Mucosa of descending colon (tissue), 3 donors: ENCODE measurements at regions not wholly inside any gene's neighbourhood (a gene's known extent, or its start where the extent isn't known, plus 50 kb on each side); places are given as distances from the start of the nearest gene placed in this dataset.
A peak's percentile ranks its signal among the peaks of the same experiment; 100 is the strongest.

Experiments used
- ATAC-seq: fragments of 200-7000 bp; cut with Tn5 transposase; one replicate; pipeline ENCODE4 v1.9.1; 2020; ENCODE audit warnings: mild to moderate bottlenecking, moderate library complexity
- DNase-seq, 3 donors: peaks; one replicate each; pipeline ENCODE4 v3.0.0-alpha.2; 2020
- H3K36me3 ChIP-seq: fragments of 200-600 bp; one replicate; pipeline ENCODE4 v1.8.0; 2021; ENCODE audit warnings: low read depth, mild to moderate bottlenecking
- H3K4me1 ChIP-seq: fragments of 200-600 bp; one replicate; pipeline ENCODE4 v1.8.0; 2021; ENCODE audit warnings: low read depth, mild to moderate bottlenecking
- H3K4me3 ChIP-seq: fragments of 200-600 bp; one replicate; pipeline ENCODE4 v1.8.0; 2021; ENCODE audit warnings: mild to moderate bottlenecking
- H3K9me3 ChIP-seq: fragments of 200-600 bp; one replicate; pipeline ENCODE4 v1.8.0; 2021; ENCODE audit warnings: mild to moderate bottlenecking
- intact Hi-C, 2 donors: fragments of 100-400 bp; cut with DNase I in 1 of 2; cut with micrococcal nuclease in 1 of 2; formaldehyde crosslinking; loops; one replicate each; pipeline versions ENCODE4 v1.11.0 to v1.11.1; 2022; cut with DNase I, micrococcal nuclease
- TF ChIP-seq, protein P1 (sequence below): fragments of 200-600 bp; IDR thresholded peaks from one replicate; pipeline ENCODE4 v1.8.0; 2022; ENCODE audit warnings: antibody characterized with exemption, mild to moderate bottlenecking
- donor health status: DM: no; HTN: no; CAD: no; lungs with moderate emphysema.
- donor health status: DM: no; HTN: no; CAD: no.
- donor health status: DM: no; HTN: yes; CAD: no.

DNA sequence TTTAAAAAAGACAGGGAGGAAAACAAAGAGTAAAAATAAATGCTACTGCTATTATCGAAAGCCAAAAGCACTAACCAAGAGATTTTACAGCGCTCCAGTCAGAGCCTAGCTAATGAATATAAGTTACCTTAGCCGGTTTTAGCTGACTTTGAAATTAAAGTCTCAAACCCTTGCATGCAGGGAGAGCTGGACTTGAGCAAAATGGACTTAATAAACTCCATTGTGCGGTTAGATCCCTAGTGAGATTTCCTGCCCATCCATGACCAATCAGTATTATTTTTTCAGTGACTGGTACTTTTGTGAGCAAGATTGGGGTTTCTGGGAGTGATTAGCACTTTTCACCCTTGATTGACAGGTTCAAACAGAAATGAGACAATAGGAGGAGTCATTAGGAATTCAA is 333.4 kb upstream of the ADGRL2 start:
- intact Hi-C loops, result no loop called here
- ATAC-seq, result no peak
- TF ChIP-seq, protein P1, sequence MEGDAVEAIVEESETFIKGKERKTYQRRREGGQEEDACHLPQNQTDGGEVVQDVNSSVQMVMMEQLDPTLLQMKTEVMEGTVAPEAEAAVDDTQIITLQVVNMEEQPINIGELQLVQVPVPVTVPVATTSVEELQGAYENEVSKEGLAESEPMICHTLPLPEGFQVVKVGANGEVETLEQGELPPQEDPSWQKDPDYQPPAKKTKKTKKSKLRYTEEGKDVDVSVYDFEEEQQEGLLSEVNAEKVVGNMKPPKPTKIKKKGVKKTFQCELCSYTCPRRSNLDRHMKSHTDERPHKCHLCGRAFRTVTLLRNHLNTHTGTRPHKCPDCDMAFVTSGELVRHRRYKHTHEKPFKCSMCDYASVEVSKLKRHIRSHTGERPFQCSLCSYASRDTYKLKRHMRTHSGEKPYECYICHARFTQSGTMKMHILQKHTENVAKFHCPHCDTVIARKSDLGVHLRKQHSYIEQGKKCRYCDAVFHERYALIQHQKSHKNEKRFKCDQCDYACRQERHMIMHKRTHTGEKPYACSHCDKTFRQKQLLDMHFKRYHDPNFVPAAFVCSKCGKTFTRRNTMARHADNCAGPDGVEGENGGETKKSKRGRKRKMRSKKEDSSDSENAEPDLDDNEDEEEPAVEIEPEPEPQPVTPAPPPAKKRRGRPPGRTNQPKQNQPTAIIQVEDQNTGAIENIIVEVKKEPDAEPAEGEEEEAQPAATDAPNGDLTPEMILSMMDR, result no peak
- H3K36me3 ChIP-seq, result no peaks in the 10 kb centered on the region
- no peaks in the 10 kb centered on the region for H3K9me3 ChIP-seq
- H3K4me1 ChIP-seq, result no peaks in the 10 kb centered on the region
- DNase-seq, result no peak
- no peak overlapping the region for H3K4me3 ChIP-seq

GRCh38 chr1:81466961-81467360 is 333.8 kb upstream of the ADGRL2 start:
- H3K4me3 ChIP-seq, result no peak overlapping the region
- TF ChIP-seq, protein P1, result no peak
- no peaks in the 10 kb centered on the region for H3K36me3 ChIP-seq
- intact Hi-C loops, result no loop called here
- H3K4me1 ChIP-seq, result no peaks in the 10 kb centered on the region
- ATAC-seq (peak; percentile 65), DNase-seq (no peak)
- H3K9me3 ChIP-seq, result no peaks in the 10 kb centered on the region

- Histone ChIP-seq H3K9me3 (no peaks in the 10 kb centered on the region), H3K4me1 (no peaks in the 10 kb centered on the region), H3K4me3 (no peak overlapping the region), H3K36me3 (no peaks in the 10 kb centered on the region)
- TF ChIP-seq, protein P1, result no peak
- DNase-seq, result no peak
- no peak for ATAC-seq
- intact Hi-C loops, result no loop called here
Measured at GRCh38 chr1:81463936-81464837, 336.5 kb upstream of the ADGRL2 start.

- DNase-seq (no peak), ATAC-seq (peak; percentile 49)
- TF ChIP-seq, protein P1, result no peak
- H3K36me3 ChIP-seq, result no peaks in the 10 kb centered on the region
- H3K9me3 ChIP-seq, result no peaks in the 10 kb centered on the region
- no peak overlapping the region for H3K4me3 ChIP-seq
- intact Hi-C loops, result no loop called here
- peaks cover 1% of the 10 kb centered on the region for H3K4me1 ChIP-seq
Measured at GRCh38 chr1:81459043-81459442, 341.7 kb upstream of the ADGRL2 start.

DNA sequence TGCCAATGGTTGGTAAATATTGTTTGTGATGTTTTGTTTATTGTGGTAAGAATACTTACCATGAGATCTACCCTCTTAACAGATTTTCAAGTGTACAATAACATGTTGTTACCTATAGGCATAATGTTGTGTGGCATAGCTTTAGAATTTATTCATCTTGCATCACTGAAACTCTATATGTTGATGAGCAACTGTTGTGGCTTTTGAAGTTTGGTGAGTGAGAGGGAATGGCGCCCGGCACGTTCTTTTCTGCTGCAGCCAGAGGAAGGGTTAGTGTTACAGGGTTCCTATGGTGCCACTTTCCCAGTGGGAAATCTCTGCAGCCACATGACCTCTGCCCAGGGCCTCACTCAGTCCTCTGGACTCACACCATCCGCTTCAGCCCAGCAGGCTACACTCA is 342.5 kb upstream of the ADGRL2 start:
- TF ChIP-seq, protein P1, result no peak
- H3K4me1 ChIP-seq, result peaks cover 7% of the 10 kb centered on the region
- intact Hi-C loops, result no loop called here
- ATAC-seq (no peak), DNase-seq (no peak)
- H3K4me3 ChIP-seq, result no peak overlapping the region
- no peaks in the 10 kb centered on the region for H3K9me3 ChIP-seq
- H3K36me3 ChIP-seq, result no peaks in the 10 kb centered on the region
